Sigmoid colon (tissue), 6 donors: ENCODE measurements at regions not wholly inside any gene's neighbourhood (a gene's known extent, or its start where the extent isn't known, plus 50 kb on each side); places are given as distances from the start of the nearest gene placed in this dataset.

ENCODE experiments used
- DNase-seq: peaks from one replicate; pipeline ENCODE4 v3.0.0-alpha.2; 2019
- H3K27ac ChIP-seq, 4 donors: fragments of 200-600 bp; sonication (generic); one replicate each; pipeline ENCODE4 v1.5.1; 2016 to 2019; ENCODE audit warnings: mild to moderate bottlenecking in 1 of 4
- H3K27me3 ChIP-seq, 3 donors: fragments of 200-600 bp; sonication (generic); one replicate each; pipeline ENCODE4 v1.5.1; 2019; ENCODE audit warnings: mild to moderate bottlenecking in 1 of 3
- H3K36me3 ChIP-seq, 4 donors: fragments of 200-600 bp; sonication (generic); one replicate each; pipeline ENCODE4 v1.5.1; 2016 to 2019
- H3K4me1 ChIP-seq, 4 donors: fragments of 200-600 bp; sonication (generic); one replicate each; pipeline ENCODE4 v1.5.1; 2017 to 2019
- H3K4me3 ChIP-seq, 4 donors: fragments of 200-600 bp; sonication (generic); one replicate each; pipeline ENCODE4 v1.5.1; 2017 to 2019; ENCODE audit warnings: mild to moderate bottlenecking in 2 of 4, moderate library complexity in 1 of 4
- H3K9me3 ChIP-seq, 4 donors: fragments of 200-600 bp in 3 of 4; sonication (generic) in 3 of 4; one replicate each; pipeline versions ENCODE4 v1.5.1 to v1.6.1; 2013 to 2019
- CTCF ChIP-seq, 4 experiments: fragments of 450-650 bp in 3 of 4; fragments of 200-600 bp in 1 of 4; IDR thresholded peaks; one replicate each; pipeline ENCODE4 v1.5.1; 2016 to 2019; ENCODE audit warnings: antibody characterized with exemption in 4 of 4, mild to moderate bottlenecking in 3 of 4, moderate library complexity in 2 of 4
- EP300 ChIP-seq, 4 donors: sonication (generic); formaldehyde crosslinking; IDR thresholded peaks; one replicate each; pipeline ENCODE4 v1.6.1; 2017; ENCODE audit warnings: antibody characterized with exemption in 4 of 4
- POLR2A ChIP-seq, 2 donors: fragments of 450-650 bp; IDR thresholded peaks; one replicate each; pipeline ENCODE4 v1.6.1; 2016; ENCODE audit warnings: antibody characterized with exemption in 2 of 2, mild to moderate bottlenecking in 2 of 2, moderate library complexity in 2 of 2
- POLR2AphosphoS5 ChIP-seq, 4 donors: sonication (generic); formaldehyde crosslinking; IDR thresholded peaks; one replicate each; pipeline ENCODE4 v1.6.1; 2017; ENCODE audit warnings: antibody characterized with exemption in 4 of 4
- WGBS, 2 donors: extraction: QIAGEN DNeasy Blood & Tissue Kit; methylation state at CpG; one replicate each; pipeline ENCODE4 v1.1.7; 2013; 5-methylcytosine and 5-hydroxymethylcytosine counted together
- intact Hi-C: fragments of 100-400 bp; cut with DNase I; formaldehyde crosslinking; loops from one replicate; pipeline ENCODE4 v1.15.1; 2023
- donor health status: healthy with polysubstance abuse.
- donor health status: healthy.

- H3K9me3 ChIP-seq, result no peaks in the 10 kb centered on the region
- intact Hi-C loops, result no loop called here
Observed at GRCh38 chr20:20802328-20802727, 89.9 kb upstream of the RALGAPA2 start.

GRCh38 chr20:20799716-20800312 is 87.4 kb upstream of the RALGAPA2 start:
- WGBS, 2 donors, result 92 to 94% methylated on average over 6 of the region's 6 CpGs
- intact Hi-C loops, result no loop called here

More at GRCh38 chr20:20802328-20802727, 89.9 kb upstream of the RALGAPA2 start:
- Histone ChIP-seq H3K4me1 (no peaks in the 10 kb centered on the region), H3K4me3 (no peak overlapping the region), H3K36me3 (no peaks in the 10 kb centered on the region), H3K27me3 (no peaks in the 10 kb centered on the region), H3K27ac (no peak overlapping the region)
- DNase-seq, result no peak
- WGBS, 2 donors, result 88 to 89% methylated on average over 3 of the region's 3 CpGs
- no peak for TF ChIP-seq POLR2AphosphoS5 (IDR thresholded peaks at IDR 0.05)
- no peak for TF ChIP-seq EP300 (IDR thresholded peaks at IDR 0.05)
- no peak for TF ChIP-seq POLR2A (IDR thresholded peaks at IDR 0.05)
- no peak for TF ChIP-seq CTCF (IDR thresholded peaks at IDR 0.05)

GRCh38 chr20:20797521-20798310 is 85.3 kb upstream of the RALGAPA2 start:
- no peak overlapping the region for H3K4me3 ChIP-seq
- intact Hi-C loops, result no loop called here
- H3K27me3 ChIP-seq, result no peaks in the 10 kb centered on the region
- 80 to 87% methylated on average over 14 of the region's 14 CpGs for WGBS, 2 donors
- TF ChIP-seq POLR2AphosphoS5 (IDR thresholded peaks at IDR 0.05), result no peak
- no peak for TF ChIP-seq CTCF (IDR thresholded peaks at IDR 0.05)
- TF ChIP-seq EP300 (IDR thresholded peaks at IDR 0.05), result no peak
- TF ChIP-seq POLR2A (IDR thresholded peaks at IDR 0.05), result no peak
- no peak overlapping the region for H3K27ac ChIP-seq
- H3K4me1 ChIP-seq, result no peaks in the 10 kb centered on the region
- no peaks in the 10 kb centered on the region for H3K36me3 ChIP-seq
- no peaks in the 10 kb centered on the region for H3K9me3 ChIP-seq
- DNase-seq, result no peak

More at GRCh38 chr20:20799716-20800312, 87.4 kb upstream of the RALGAPA2 start:
- TF ChIP-seq POLR2AphosphoS5 (IDR thresholded peaks at IDR 0.05) (no peak), CTCF (IDR thresholded peaks at IDR 0.05) (no peak), EP300 (IDR thresholded peaks at IDR 0.05) (no peak), POLR2A (IDR thresholded peaks at IDR 0.05) (no peak)
- no peak overlapping the region for H3K4me3 ChIP-seq
- H3K9me3 ChIP-seq, result no peaks in the 10 kb centered on the region
- H3K27ac ChIP-seq, result no peak overlapping the region
- no peak for DNase-seq
- no peaks in the 10 kb centered on the region for H3K27me3 ChIP-seq
- H3K4me1 ChIP-seq, result no peaks in the 10 kb centered on the region
- H3K36me3 ChIP-seq, result no peaks in the 10 kb centered on the region

- 93 to 94% methylated on average over 18 of the region's 18 CpGs for WGBS, 2 donors
- Histone ChIP-seq H3K27me3 (no peaks in the 10 kb centered on the region), H3K36me3 (no peaks in the 10 kb centered on the region), H3K27ac (no peak overlapping the region), H3K4me3 (no peak overlapping the region), H3K9me3 (no peaks in the 10 kb centered on the region), H3K4me1 (no peaks in the 10 kb centered on the region)
- TF ChIP-seq POLR2AphosphoS5 (IDR thresholded peaks at IDR 0.05) (no peak), CTCF (IDR thresholded peaks at IDR 0.05) (no peak), POLR2A (IDR thresholded peaks at IDR 0.05) (no peak), EP300 (IDR thresholded peaks at IDR 0.05) (no peak)
- intact Hi-C loops, result no loop called here
- no peak for DNase-seq
Observed at GRCh38 chr20:20796766-20797440, 84.5 kb upstream of the RALGAPA2 start.
